Vagina (tissue), 2 donors: ENCODE measurements at regions not wholly inside any gene's neighbourhood (a gene's known extent, or its start where the extent isn't known, plus 50 kb on each side); places are given as distances from the start of the nearest gene placed in this dataset.

Experiments used
- POLR2AphosphoS5 ChIP-seq, 2 donors: sonication (generic); formaldehyde crosslinking; IDR thresholded peaks; one replicate each; pipeline ENCODE4 v1.9.0; 2017; ENCODE audit warnings: antibody characterized with exemption in 2 of 2, mild to moderate bottlenecking in 2 of 2, low read depth in 1 of 2; ENCODE audit not compliant: insufficient read depth in 1 of 2
- TF ChIP-seq, protein P1 (sequence below), 3 experiments: fragments of 450-650 bp in 2 of 3; fragments of 200-600 bp in 1 of 3; sonication (generic) in 1 of 3; IDR thresholded peaks; one replicate each; pipeline ENCODE4 v1.5.1; 2017 to 2019; ENCODE audit warnings: antibody characterized with exemption in 3 of 3, mild to moderate bottlenecking in 2 of 3, moderate library complexity in 2 of 3

DNA sequence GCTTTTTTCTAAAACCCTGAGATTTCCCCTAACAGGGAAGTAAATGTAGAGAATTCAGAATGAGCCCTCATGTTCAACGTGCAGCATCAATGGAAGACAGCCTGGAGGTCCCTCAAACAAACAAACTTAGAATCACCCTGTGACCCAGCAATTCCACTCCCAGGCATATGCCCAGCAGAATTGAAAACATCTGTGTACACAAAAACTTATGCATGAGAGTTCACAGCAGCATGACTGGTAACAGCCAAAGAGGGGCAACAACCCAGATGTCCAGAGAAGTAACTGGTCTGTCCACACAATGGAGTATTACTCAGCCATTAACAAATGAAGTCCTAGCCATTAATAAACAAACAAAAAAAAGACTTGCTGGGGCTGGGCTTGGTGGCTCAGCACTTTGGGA lies 252.7 kb downstream of the PARN start:
- TF ChIP-seq, protein P1, sequence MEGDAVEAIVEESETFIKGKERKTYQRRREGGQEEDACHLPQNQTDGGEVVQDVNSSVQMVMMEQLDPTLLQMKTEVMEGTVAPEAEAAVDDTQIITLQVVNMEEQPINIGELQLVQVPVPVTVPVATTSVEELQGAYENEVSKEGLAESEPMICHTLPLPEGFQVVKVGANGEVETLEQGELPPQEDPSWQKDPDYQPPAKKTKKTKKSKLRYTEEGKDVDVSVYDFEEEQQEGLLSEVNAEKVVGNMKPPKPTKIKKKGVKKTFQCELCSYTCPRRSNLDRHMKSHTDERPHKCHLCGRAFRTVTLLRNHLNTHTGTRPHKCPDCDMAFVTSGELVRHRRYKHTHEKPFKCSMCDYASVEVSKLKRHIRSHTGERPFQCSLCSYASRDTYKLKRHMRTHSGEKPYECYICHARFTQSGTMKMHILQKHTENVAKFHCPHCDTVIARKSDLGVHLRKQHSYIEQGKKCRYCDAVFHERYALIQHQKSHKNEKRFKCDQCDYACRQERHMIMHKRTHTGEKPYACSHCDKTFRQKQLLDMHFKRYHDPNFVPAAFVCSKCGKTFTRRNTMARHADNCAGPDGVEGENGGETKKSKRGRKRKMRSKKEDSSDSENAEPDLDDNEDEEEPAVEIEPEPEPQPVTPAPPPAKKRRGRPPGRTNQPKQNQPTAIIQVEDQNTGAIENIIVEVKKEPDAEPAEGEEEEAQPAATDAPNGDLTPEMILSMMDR (IDR thresholded peaks at IDR 0.05): no peak
- TF ChIP-seq POLR2AphosphoS5 (IDR thresholded peaks at IDR 0.05; ENCODE audit: insufficient read depth in 1 of 2, low read depth in 1 of 2): no peak
